ENCODE measurements at regions not wholly inside any gene's neighbourhood (a gene's known extent, or its start where the extent isn't known, plus 50 kb on each side); places are given as distances from the start of the nearest gene placed in this dataset.

DNA sequence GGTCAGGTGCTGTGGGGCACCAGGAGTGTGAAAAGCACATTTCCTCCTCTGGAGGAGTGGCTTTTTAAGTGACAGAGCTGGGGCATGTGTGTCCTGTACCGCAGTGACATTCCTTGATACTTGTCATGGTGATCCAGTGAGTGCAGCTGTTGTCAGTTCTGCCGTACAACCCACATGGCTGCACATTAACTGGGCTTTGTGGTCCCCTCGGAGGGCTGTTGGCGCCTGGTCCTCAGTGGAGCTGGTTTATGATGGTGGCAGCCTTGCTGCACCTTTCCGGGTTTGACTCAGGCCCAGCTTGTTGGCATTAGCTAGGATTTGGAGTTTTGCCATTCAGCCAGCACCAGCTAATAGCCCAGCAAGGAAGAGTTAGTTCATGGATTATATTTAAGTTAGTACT, 77.0 kb downstream of the SLC25A47 start:
- TF ChIP-seq CTCF (IDR thresholded peaks at IDR 0.05; ENCODE audit: low read depth, low read length) = no peak
- Histone ChIP-seq H3K4me3 (ENCODE audit: low read depth, low read length) (no peak overlapping the region), H3K9me3 (ENCODE audit: severe bottlenecking) (no peaks in the 10 kb centered on the region), H3K36me3 (no peaks in the 10 kb centered on the region), H3K27me3 (ENCODE audit: insufficient read depth, low read depth, severe bottlenecking) (no peaks in the 10 kb centered on the region), H3K27ac (no peak overlapping the region)
- DNase-seq = no peak

DNA sequence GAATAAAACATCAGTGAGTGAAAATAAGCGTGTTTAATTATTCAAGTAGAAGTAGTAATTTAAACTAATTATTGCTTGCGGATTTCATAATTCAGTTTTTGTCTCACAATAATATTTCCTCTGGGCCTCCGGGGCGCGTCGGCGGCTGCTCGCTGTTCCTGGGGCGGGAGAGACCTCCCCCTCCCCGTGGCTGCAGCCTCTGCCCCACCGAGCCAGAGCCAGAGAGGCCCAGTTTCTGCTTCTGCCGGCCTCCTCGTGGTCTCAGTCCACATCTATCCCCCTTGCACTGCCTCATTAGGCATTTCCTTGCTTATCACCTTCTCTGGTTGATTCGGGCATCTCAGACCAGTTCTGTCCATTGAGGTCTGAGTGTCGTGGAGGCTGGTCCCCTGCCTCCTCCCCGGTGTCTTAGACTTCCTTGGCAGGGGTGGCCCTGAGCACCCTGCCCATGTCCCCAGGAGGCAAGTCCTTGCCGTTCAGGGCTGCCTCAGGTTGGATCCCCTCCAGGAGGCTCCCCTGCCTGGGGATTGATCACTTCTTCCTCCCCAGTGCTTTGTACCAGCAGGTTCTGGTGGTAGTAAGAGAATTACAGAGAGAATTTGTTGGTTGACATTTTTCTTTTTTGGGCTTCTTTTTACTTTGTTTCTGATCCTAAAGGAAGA, 78.0 kb downstream of the SLC25A47 start:
- Histone ChIP-seq H3K36me3 (no peaks in the 10 kb centered on the region), H3K27me3 (ENCODE audit: insufficient read depth, low read depth, severe bottlenecking) (no peaks in the 10 kb centered on the region), H3K4me3 (ENCODE audit: low read depth, low read length) (no peak overlapping the region), H3K27ac (no peak overlapping the region), H3K9me3 (ENCODE audit: severe bottlenecking) (no peaks in the 10 kb centered on the region)
- TF ChIP-seq CTCF (IDR thresholded peaks at IDR 0.05; ENCODE audit: low read depth, low read length) = no peak
- no peak for DNase-seq

DNA sequence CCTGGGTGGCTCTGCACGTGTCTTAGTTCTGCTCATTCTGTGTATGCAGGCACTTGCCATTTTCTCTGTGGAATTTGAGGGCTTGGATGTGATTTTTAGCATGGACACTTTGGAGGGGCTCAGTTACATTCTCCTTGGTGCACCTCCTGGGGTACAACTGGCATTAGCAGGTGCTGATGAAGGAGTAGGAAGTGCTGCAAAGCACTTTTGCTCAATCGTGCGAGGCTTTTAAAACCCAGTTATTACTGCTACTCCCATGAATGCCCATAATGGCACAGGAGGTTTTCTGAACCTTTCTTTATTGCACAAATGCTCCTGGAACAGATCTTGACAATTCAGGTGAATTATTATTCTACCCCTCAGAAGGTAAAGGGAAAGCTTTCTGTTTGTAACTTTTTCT, 78.7 kb downstream of the SLC25A47 start:
- no peak overlapping the region for H3K4me3 ChIP-seq (ENCODE audit: low read depth, low read length)
- no peaks in the 10 kb centered on the region for H3K9me3 ChIP-seq (ENCODE audit: severe bottlenecking)
- no peak for DNase-seq
- no peak overlapping the region for H3K27ac ChIP-seq
- no peaks in the 10 kb centered on the region for H3K36me3 ChIP-seq
- no peak for TF ChIP-seq CTCF (IDR thresholded peaks at IDR 0.05; ENCODE audit: low read depth, low read length)
- H3K27me3 ChIP-seq (ENCODE audit: insufficient read depth, low read depth, severe bottlenecking) = no peaks in the 10 kb centered on the region

- TF ChIP-seq CTCF (IDR thresholded peaks at IDR 0.05; ENCODE audit: low read depth, low read length) = no peak
- Histone ChIP-seq H3K9me3 (ENCODE audit: severe bottlenecking) (no peaks in the 10 kb centered on the region), H3K27me3 (ENCODE audit: insufficient read depth, low read depth, severe bottlenecking) (no peaks in the 10 kb centered on the region), H3K4me3 (ENCODE audit: low read depth, low read length) (no peak overlapping the region), H3K27ac (no peak overlapping the region), H3K36me3 (no peaks in the 10 kb centered on the region)
- DNase-seq = no peak
These were observed 79.5 kb downstream of the SLC25A47 start for GRCh38 chr14:100402631-100403030.

GRCh38 chr14:100403105-100403504, 80.0 kb downstream of the SLC25A47 start:
- Histone ChIP-seq H3K27me3 (ENCODE audit: insufficient read depth, low read depth, severe bottlenecking) (no peaks in the 10 kb centered on the region), H3K9me3 (ENCODE audit: severe bottlenecking) (no peaks in the 10 kb centered on the region), H3K36me3 (no peaks in the 10 kb centered on the region), H3K4me3 (ENCODE audit: low read depth, low read length) (no peak overlapping the region), H3K27ac (no peak overlapping the region)
- DNase-seq = no peak
- TF ChIP-seq CTCF (IDR thresholded peaks at IDR 0.05; ENCODE audit: low read depth, low read length) = no peak

DNA sequence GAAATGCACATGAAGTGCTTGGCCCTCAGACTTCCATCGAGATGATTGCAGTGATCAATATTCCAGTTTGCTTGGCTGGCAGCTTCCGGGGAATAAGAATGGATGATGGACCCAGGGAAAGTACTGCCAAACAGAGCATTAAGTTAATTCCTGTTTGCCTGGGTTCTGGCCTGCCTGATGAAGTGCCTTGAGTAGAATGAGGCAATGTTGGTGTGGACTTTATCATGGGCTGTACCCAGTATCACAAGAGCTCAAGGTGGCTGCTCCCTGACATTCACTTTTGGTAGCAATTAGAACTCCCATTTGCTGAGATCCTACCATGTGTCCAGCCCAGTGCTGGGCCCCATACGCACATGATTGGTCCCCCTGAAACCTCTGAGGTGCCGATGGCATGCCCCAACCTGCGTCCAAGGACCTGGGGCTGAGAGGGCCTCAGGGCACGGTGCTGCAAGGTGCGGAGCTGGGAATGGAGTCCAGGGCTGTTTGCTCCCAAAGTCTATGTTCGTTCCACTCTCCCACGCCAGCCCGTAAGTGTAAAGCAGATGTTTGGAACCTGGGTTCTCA, 80.7 kb downstream of the SLC25A47 start:
- H3K36me3 ChIP-seq = no peaks in the 10 kb centered on the region
- no peak for DNase-seq
- no peak overlapping the region for H3K27ac ChIP-seq
- TF ChIP-seq CTCF (IDR thresholded peaks at IDR 0.05; ENCODE audit: low read depth, low read length) = no peak
- H3K9me3 ChIP-seq (ENCODE audit: severe bottlenecking) = no peaks in the 10 kb centered on the region
- H3K27me3 ChIP-seq (ENCODE audit: insufficient read depth, low read depth, severe bottlenecking) = no peaks in the 10 kb centered on the region
- H3K4me3 ChIP-seq (ENCODE audit: low read depth, low read length) = no peak overlapping the region

All from WERI-Rb-1 (cell line).